ENCODE measurements at regions not wholly inside any gene's neighbourhood (a gene's known extent, or its start where the extent isn't known, plus 50 kb on each side); places are given as distances from the start of the nearest gene placed in this dataset.

GRCh38 chr6:163705923-163706322 lies 291.4 kb downstream of the QKI start:
- TF ChIP-seq, protein P1, sequence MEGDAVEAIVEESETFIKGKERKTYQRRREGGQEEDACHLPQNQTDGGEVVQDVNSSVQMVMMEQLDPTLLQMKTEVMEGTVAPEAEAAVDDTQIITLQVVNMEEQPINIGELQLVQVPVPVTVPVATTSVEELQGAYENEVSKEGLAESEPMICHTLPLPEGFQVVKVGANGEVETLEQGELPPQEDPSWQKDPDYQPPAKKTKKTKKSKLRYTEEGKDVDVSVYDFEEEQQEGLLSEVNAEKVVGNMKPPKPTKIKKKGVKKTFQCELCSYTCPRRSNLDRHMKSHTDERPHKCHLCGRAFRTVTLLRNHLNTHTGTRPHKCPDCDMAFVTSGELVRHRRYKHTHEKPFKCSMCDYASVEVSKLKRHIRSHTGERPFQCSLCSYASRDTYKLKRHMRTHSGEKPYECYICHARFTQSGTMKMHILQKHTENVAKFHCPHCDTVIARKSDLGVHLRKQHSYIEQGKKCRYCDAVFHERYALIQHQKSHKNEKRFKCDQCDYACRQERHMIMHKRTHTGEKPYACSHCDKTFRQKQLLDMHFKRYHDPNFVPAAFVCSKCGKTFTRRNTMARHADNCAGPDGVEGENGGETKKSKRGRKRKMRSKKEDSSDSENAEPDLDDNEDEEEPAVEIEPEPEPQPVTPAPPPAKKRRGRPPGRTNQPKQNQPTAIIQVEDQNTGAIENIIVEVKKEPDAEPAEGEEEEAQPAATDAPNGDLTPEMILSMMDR (IDR thresholded peaks at IDR 0.05; ENCODE audit: poor library complexity, severe bottlenecking) = no peak
- TF ChIP-seq EZH2 (IDR thresholded peaks at IDR 0.05; ENCODE audit: borderline replicate concordance, insufficient read depth, low read length, poor library complexity, severe bottlenecking) (no peak), EP300 (conservative IDR thresholded peaks at IDR 0.05; ENCODE audit: poor library complexity, severe bottlenecking) (no peak), POLR2AphosphoS5 (IDR thresholded peaks at IDR 0.05) (no peak)
- TF ChIP-seq, protein P2, sequence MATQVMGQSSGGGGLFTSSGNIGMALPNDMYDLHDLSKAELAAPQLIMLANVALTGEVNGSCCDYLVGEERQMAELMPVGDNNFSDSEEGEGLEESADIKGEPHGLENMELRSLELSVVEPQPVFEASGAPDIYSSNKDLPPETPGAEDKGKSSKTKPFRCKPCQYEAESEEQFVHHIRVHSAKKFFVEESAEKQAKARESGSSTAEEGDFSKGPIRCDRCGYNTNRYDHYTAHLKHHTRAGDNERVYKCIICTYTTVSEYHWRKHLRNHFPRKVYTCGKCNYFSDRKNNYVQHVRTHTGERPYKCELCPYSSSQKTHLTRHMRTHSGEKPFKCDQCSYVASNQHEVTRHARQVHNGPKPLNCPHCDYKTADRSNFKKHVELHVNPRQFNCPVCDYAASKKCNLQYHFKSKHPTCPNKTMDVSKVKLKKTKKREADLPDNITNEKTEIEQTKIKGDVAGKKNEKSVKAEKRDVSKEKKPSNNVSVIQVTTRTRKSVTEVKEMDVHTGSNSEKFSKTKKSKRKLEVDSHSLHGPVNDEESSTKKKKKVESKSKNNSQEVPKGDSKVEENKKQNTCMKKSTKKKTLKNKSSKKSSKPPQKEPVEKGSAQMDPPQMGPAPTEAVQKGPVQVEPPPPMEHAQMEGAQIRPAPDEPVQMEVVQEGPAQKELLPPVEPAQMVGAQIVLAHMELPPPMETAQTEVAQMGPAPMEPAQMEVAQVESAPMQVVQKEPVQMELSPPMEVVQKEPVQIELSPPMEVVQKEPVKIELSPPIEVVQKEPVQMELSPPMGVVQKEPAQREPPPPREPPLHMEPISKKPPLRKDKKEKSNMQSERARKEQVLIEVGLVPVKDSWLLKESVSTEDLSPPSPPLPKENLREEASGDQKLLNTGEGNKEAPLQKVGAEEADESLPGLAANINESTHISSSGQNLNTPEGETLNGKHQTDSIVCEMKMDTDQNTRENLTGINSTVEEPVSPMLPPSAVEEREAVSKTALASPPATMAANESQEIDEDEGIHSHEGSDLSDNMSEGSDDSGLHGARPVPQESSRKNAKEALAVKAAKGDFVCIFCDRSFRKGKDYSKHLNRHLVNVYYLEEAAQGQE (IDR thresholded peaks at IDR 0.05; ENCODE audit: borderline replicate concordance) = no peak

Data from neural cell (in vitro differentiated cells).